HG03108 (cell line): ENCODE measurements at regions not wholly inside any gene's neighbourhood (a gene's known extent, or its start where the extent isn't known, plus 50 kb on each side); places are given as distances from the start of the nearest gene placed in this dataset.

ENCODE experiments used
- ATAC-seq: cut with Tn5 transposase; IDR thresholded peaks from one replicate; pipeline ENCODE4 v1.9.1; 2021; ENCODE audit warnings: moderate library complexity; ENCODE audit not compliant: unreplicated experiment

DNA sequence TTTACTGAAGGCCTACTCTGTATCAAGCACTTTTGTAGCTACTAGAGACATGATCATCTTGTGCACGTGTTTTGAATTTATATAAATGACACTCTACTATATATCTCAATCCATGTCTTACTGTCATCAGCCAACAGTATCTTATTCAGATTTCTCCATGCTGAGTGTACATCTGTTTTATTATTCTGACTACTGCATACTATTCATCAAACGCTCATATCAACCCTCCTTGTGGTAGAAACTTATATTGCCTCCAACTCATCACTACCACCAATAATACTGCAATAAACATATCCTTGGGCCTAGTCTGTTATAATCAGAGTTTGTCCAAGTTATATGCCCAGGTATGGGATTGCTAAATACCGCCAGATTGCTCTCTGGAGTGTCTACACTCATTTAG, 81.6 kb upstream of the IRF2BP2 start:
- no peak for ATAC-seq

DNA sequence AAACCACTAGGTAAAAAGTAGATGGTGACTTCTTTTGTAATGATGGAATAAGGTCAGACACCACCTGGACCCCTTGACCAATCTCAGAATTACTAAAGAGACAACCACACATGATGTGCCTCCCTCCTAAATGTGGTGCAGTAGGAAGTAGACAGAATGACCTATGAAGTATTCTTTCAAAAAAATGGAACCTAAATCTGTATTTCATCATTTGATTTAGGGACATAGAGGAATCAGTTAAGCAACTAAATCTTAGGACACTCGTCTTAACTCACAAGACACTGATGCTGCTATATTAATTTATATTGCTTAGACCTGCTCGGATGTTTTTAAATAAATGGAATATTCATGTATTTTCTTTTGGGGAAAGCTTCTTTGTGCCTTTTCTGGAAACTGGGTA, 80.9 kb upstream of the IRF2BP2 start:
- no peak for ATAC-seq

DNA sequence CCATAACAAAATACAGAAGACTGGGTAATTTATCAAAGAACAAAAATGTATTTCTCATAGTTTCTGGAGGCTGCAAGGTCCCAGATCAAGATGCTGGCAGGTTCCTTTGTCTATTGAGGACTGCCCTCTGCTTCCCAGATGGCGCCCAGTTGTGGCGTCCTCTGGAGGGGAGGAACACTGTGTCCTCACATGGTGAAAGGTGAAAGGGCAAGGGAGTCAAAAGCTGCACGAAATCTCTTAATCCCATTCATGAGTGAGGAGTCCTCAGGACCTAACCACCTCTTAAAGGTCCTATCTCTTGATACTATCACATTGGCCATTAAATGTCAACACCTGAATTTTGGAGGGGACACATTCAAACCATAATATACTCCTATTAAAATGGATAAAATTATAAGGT, 79.3 kb upstream of the IRF2BP2 start:
- no peak for ATAC-seq

DNA sequence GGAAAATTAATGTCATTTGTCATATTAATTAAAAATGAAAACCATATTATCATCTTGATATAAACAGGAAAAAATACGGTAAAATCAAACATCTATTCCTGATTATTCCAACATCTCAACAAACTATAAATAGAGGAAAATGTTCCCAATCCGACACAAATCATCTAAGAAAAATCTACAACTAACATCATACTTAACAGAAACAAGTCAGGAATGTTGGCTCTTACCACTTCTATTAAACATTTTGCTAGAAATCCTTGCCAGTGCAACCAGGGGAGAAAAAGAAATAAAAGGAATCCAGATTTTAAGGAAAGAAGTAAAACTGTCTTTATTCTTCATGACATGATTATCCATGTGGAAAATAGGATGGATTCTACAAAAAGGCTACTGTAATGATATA, 77.0 kb upstream of the IRF2BP2 start:
- no peak for ATAC-seq

- no peak for ATAC-seq
Measured at GRCh38 chr1:234686035-234686434, 76.1 kb upstream of the IRF2BP2 start.

GRCh38 chr1:234684856-234685255, 74.9 kb upstream of the IRF2BP2 start:
- no peak for ATAC-seq

GRCh38 chr1:234683861-234684632, 74.1 kb upstream of the IRF2BP2 start:
- no peak for ATAC-seq

- no peak for ATAC-seq
Measured at GRCh38 chr1:234683127-234683860, 73.3 kb upstream of the IRF2BP2 start.

DNA sequence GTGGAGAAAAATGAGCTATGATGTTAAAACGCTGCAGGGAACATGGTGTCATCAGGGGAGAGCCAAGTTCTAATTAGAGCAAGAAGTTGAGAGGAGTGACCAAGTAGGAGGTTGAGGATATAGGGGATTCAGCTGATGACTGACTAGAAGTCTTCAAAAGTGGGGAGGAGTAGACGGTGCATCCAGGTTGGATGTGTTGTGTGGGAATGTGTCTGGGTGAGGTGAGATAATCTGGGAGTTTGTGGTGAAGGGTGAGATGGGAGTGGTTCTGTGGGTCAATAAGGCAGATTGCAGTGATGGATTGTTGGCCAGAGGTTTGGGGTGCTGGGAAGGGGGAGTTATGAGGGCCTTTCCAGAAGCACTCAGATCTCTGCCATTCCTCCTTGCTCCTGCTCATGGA, 72.0 kb upstream of the IRF2BP2 start:
- ATAC-seq, result no peak

DNA sequence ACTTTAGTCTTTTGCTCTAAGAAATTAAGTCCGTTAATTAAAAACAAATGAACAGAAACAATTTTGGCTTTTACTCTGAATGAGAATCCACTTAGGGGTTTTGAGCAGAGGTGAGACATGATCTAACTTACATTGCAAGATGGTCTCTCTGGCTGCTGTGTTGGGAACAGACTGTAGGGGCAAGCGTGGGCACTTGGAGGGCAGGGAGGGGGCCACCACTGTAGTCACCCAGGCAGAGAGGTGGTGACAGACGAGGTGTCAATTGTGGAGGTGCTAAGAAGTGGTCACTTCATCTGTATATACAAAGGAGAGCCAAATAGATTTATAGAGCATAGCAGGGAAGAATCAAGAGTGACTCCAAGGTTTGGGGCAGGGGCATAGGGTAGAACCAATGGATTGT, 71.1 kb upstream of the IRF2BP2 start:
- no peak for ATAC-seq

GRCh38 chr1:234680331-234680904, 70.4 kb upstream of the IRF2BP2 start:
- ATAC-seq, result no peak

- peak; percentile 76 for ATAC-seq
Measured at GRCh38 chr1:234676103-234676594, 66.2 kb upstream of the IRF2BP2 start.

- no peak for ATAC-seq
Measured at GRCh38 chr1:234675572-234675971, 65.6 kb upstream of the IRF2BP2 start.

GRCh38 chr1:234675006-234675405, 65.0 kb upstream of the IRF2BP2 start:
- no peak for ATAC-seq

DNA sequence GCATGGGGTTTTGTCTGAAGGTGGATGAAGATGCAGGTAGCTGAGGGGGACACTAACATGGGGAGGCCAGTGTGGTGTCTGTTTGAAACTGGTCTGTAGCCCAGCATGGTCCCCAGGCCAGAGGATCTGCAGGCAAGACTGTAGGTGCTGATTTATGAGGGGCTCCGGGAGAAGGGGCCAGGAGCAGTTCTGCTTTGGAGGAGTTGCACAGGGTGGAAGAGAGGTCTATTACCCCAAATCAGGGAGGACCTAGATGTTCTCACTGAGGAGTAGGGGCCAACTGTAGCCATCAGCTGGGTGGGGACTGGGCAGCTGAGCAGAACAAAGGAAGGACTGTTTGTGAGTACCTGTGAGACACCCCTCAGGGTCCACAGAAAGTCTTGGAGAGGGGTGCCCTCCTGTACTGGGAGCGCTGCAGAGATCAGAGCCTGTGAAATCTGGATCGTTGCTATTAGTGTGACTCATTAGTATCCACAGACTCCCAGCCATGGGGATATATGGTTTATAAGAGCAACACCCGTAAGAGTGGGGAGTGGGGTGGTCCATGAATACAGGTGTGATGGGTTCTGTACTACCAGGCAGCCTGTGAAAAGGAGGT, 64.3 kb upstream of the IRF2BP2 start:
- no peak for ATAC-seq

DNA sequence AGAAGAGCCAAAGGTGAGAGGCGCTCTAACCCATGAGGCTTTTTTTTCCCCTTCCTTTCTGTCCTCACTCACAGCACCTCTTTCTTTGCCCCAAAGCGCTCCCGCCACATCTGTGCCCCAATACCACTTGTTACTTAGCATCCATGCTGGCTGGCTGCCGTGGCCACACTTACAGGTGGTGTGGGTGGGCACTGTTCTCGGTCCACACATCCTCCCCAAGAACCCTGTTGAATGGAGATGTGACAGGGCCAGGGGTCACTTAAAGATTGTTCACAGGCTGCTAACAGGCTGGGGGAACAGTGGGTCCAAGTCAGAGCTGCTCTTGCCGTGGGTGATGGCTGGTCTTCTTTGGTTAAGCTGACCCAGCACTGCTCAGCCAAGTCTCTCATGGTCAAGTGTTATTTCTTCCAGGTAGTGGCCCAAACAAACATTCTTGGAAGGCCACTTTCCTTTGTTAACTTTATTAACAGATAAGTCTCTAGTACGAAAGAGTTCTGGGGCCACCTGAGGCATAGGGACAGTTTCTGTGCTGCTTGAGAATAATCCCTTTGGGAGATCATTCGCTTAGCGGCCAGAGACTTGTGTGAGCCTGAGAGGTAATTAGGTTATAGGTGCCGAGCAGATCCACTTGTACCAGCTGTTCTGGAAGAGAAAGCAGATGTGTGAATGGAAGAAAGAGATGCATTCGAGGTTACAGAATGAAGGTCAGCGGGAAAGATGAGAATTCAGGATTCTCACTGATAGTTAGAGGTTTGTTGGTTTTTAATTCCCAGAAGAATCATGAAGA, 62.6 kb upstream of the IRF2BP2 start:
- ATAC-seq, result no peak

- ATAC-seq, result no peak
Measured at GRCh38 chr1:234670967-234671626, 61.1 kb upstream of the IRF2BP2 start.

- no peak for ATAC-seq
Measured at GRCh38 chr1:234669499-234669898, 59.5 kb upstream of the IRF2BP2 start.

- no peak for ATAC-seq
Measured at GRCh38 chr1:234668577-234668955, 58.6 kb upstream of the IRF2BP2 start.
